Activated CD8-positive, alpha-beta T cell treated with anti-CD3 and anti-CD28 coated beads for 36 hours (primary cell): ENCODE measurements at regions not wholly inside any gene's neighbourhood (a gene's known extent, or its start where the extent isn't known, plus 50 kb on each side); places are given as distances from the start of the nearest gene placed in this dataset.
A peak's percentile ranks its signal among the peaks of the same experiment; 100 is the strongest.

Experiments used
- ATAC-seq: fragments of 200-7000 bp; cut with Tn5 transposase; one replicate; pipeline ENCODE4 v1.10.0; 2021; ENCODE audit warnings: mild to moderate bottlenecking, moderate library complexity
- CTCF ChIA-PET: fragments of 350-600 bp; sonication (Branson Sonifier 250); formaldehyde crosslinking; loops from one replicate; lab custom pipeline; 2021; ENCODE audit warnings: antibody characterized with exemption; lab: Charles Lee
- POLR2A ChIA-PET: fragments of 350-600 bp; sonication (Branson Sonifier 250); formaldehyde crosslinking; loops from one replicate; lab custom pipeline; 2021; ENCODE audit warnings: antibody characterized with exemption; lab: Charles Lee
- DNase-seq: peaks from one replicate; pipeline ENCODE4 v3.0.0-alpha.2; 2020
- H3K27ac Mint-ChIP-seq: one replicate; pipeline ENCODE4 v1.8.0; 2021; ENCODE audit warnings: mild to moderate bottlenecking, mixed read lengths
- H3K27me3 Mint-ChIP-seq: one replicate; pipeline ENCODE4 v1.8.0; 2021; ENCODE audit warnings: mixed read lengths
- H3K36me3 Mint-ChIP-seq: one replicate; pipeline ENCODE4 v1.8.0; 2021; ENCODE audit warnings: low read depth, mixed read lengths
- H3K4me1 Mint-ChIP-seq: one replicate; pipeline ENCODE4 v1.8.0; 2021; ENCODE audit warnings: low read depth, mixed read lengths
- H3K4me3 Mint-ChIP-seq: one replicate; pipeline ENCODE4 v1.8.0; 2021; ENCODE audit warnings: mild to moderate bottlenecking, moderate library complexity, mixed read lengths
- H3K9me3 Mint-ChIP-seq: one replicate; pipeline ENCODE4 v1.8.0; 2021; ENCODE audit warnings: mixed read lengths
- CTCF ChIP-seq: fragments of 200-600 bp; IDR thresholded peaks from one replicate; pipeline ENCODE4 v1.8.0; 2022; ENCODE audit warnings: antibody characterized with exemption, mild to moderate bottlenecking
- intact Hi-C: fragments of 100-400 bp; cut with micrococcal nuclease; formaldehyde crosslinking; loops from one replicate; pipeline ENCODE4 v1.10.0; 2022

GRCh38 chr4:180541678-180542077 is 1701.5 kb upstream of the TENM3 start:
- ATAC-seq = no peak
- Mint-ChIP-seq H3K4me1 (no peaks in the 10 kb centered on the region), H3K9me3 (no peaks in the 10 kb centered on the region), H3K27me3 (no peaks in the 10 kb centered on the region), H3K27ac (no peak overlapping the region), H3K36me3 (no peaks in the 10 kb centered on the region), H3K4me3 (no peak overlapping the region)
- TF ChIP-seq CTCF = no peak
- no peak for DNase-seq
- ChIA-PET CTCF (interaction anchor here (1.2 kb wide), 1 partner anchor 16 kb away, joined by 3 read pairs; no protein-coding TSS in a partner anchor), POLR2A (no interaction called here)
- intact Hi-C loops = no loop called here

GRCh38 chr4:180542445-180543100 is 1700.6 kb upstream of the TENM3 start:
- POLR2A ChIA-PET = no interaction called here

GRCh38 chr4:180550106-180550505 is 1693.1 kb upstream of the TENM3 start:
- DNase-seq (no peak), ATAC-seq (no peak)
- CTCF ChIA-PET = no interaction called here
- Mint-ChIP-seq H3K27ac (no peak overlapping the region), H3K9me3 (peaks cover 3% of the 10 kb centered on the region), H3K36me3 (no peaks in the 10 kb centered on the region), H3K4me1 (no peaks in the 10 kb centered on the region), H3K4me3 (no peak overlapping the region), H3K27me3 (no peaks in the 10 kb centered on the region)
- POLR2A ChIA-PET = no interaction called here
- TF ChIP-seq CTCF = no peak
- intact Hi-C loops = no loop called here

More at GRCh38 chr4:180542445-180543100, 1700.6 kb upstream of the TENM3 start:
- Mint-ChIP-seq H3K9me3 (no peaks in the 10 kb centered on the region), H3K27ac (no peak overlapping the region), H3K4me3 (no peak overlapping the region), H3K27me3 (no peaks in the 10 kb centered on the region), H3K4me1 (no peaks in the 10 kb centered on the region), H3K36me3 (no peaks in the 10 kb centered on the region)
- no peak for ATAC-seq
- intact Hi-C loops = no loop called here
- DNase-seq = no peak
- TF ChIP-seq CTCF = no peak
- CTCF ChIA-PET = no interaction called here

GRCh38 chr4:180557348-180557747 is 1685.9 kb upstream of the TENM3 start:
- H3K36me3 Mint-ChIP-seq = no peaks in the 10 kb centered on the region
- intact Hi-C loops = no loop called here
- H3K4me3 Mint-ChIP-seq = no peak overlapping the region
- no peaks in the 10 kb centered on the region for H3K4me1 Mint-ChIP-seq
- H3K27ac Mint-ChIP-seq = no peak overlapping the region
- ChIA-PET POLR2A (no interaction called here), CTCF (interaction anchor here (0.6 to 0.8 kb wide), 2 partner anchors 15 to 16 kb away, joined by 3 read pairs; no protein-coding TSS in a partner anchor)
- H3K27me3 Mint-ChIP-seq = no peaks in the 10 kb centered on the region
- DNase-seq = no peak
- TF ChIP-seq CTCF = peak; percentile 46
- ATAC-seq = no peak
- H3K9me3 Mint-ChIP-seq = peaks cover 1% of the 10 kb centered on the region

- ChIA-PET POLR2A (no interaction called here), CTCF (interaction anchor here (0.6 to 0.8 kb wide), 2 partner anchors 15 to 17 kb away, joined by 3 read pairs; no protein-coding TSS in a partner anchor)
- no peak for ATAC-seq
- intact Hi-C loops = no loop called here
- DNase-seq = no peak
- no peak overlapping the region for H3K27ac Mint-ChIP-seq
- no peak overlapping the region for H3K4me3 Mint-ChIP-seq
- no peaks in the 10 kb centered on the region for H3K4me1 Mint-ChIP-seq
- no peak for TF ChIP-seq CTCF
- no peaks in the 10 kb centered on the region for H3K27me3 Mint-ChIP-seq
- H3K36me3 Mint-ChIP-seq = no peaks in the 10 kb centered on the region
- H3K9me3 Mint-ChIP-seq = peaks cover 1% of the 10 kb centered on the region
Measured at GRCh38 chr4:180557950-180558349, 1685.3 kb upstream of the TENM3 start.
